HepG2 (cell line): ENCODE measurements at regions not wholly inside any gene's neighbourhood (a gene's known extent, or its start where the extent isn't known, plus 50 kb on each side); places are given as distances from the start of the nearest gene placed in this dataset.

Source experiments
- ATAC-seq: fragments of 200-7000 bp; cut with Tn5 transposase; 3 replicates; pipeline ENCODE4 v1.9.1; 2020; ENCODE audit warnings: mild to moderate bottlenecking, moderate library complexity
- BruUV-seq: library from RNA; stranded (reverse); fragments of 400-500 nt; replicated peaks from 2 replicates; lab custom pipeline; 2021; lab: Mats Ljungman, UMichigan
- CTCF ChIA-PET: fragments of 300-600 bp; formaldehyde crosslinking; extraction: SDS; loops from one replicate; lab custom pipeline; 2021; ENCODE audit warnings: low total read pairs, inconsistent platforms, low intra/inter-chr PET ratio; lab: Yijun Ruan, JAX
- POLR2A ChIA-PET: fragments of 350-600 bp; sonication (Branson Sonifier 250); formaldehyde crosslinking; loops from one replicate; lab custom pipeline; 2020; ENCODE audit warnings: antibody characterized with exemption, inconsistent platforms; lab: Yijun Ruan, JAX
- DNase-seq: peaks from one replicate; pipeline ENCODE4 v3.0.0-alpha.2; 2015; ENCODE audit warnings: low spot score
- FAIRE-seq: peaks from 3 replicates; lab custom pipeline; 2011; peaks lifted over from hg19 to GRCh38; lab: Jason Lieb, UNC
- H2AFZ ChIP-seq: one replicate; pipeline ENCODE4 v1.6.1; 2011; ENCODE audit warnings: low read length, inconsistent platforms
- H3K27ac ChIP-seq: fragments of 300-600 bp; 3 replicates; pipeline ENCODE4 v1.8.0; 2011; ENCODE audit warnings: mixed run types, mild to moderate bottlenecking, mixed read lengths, low read length, inconsistent platforms; ENCODE audit not compliant: insufficient read depth; ENCODE audit errors: extremely low read length
- H3K27me3 ChIP-seq, 2 experiments: fragments of 200-600 bp in 1 of 2; 2 replicates in 1 of 2; 3 replicates in 1 of 2; pipeline versions ENCODE4 v1.6.0 to v1.8.0; 2011; ENCODE audit warnings: low read length in 2 of 2, mild to moderate bottlenecking in 2 of 2, moderate library complexity in 2 of 2, inconsistent platforms in 1 of 2; ENCODE audit not compliant: insufficient read depth in 2 of 2, control insufficient read depth in 1 of 2
- H3K36me3 ChIP-seq, 2 experiments: fragments of 200-600 bp in 1 of 2; replicated peaks in 1 of 2; 2 replicates in 1 of 2; 3 replicates in 1 of 2; pipeline versions ENCODE4 v1.5.1 to v1.8.0; 2011; ENCODE audit warnings: low read length in 2 of 2, inconsistent platforms in 1 of 2; ENCODE audit not compliant: insufficient read depth in 2 of 2, control insufficient read depth in 1 of 2
- H3K4me1 ChIP-seq: 2 replicates; pipeline ENCODE4 v1.5.1; 2012; ENCODE audit warnings: low read length, inconsistent platforms; ENCODE audit not compliant: insufficient read depth
- H3K4me2 ChIP-seq: 2 replicates; pipeline ENCODE4 v1.6.0; 2011; ENCODE audit warnings: low read depth, low read length, inconsistent platforms
- H3K4me3 ChIP-seq, 3 experiments: fragments of 200-600 bp in 1 of 3; sonication (generic), shearing (Covaris generic) in 1 of 3; replicated peaks in 1 of 3; 2 replicates each; pipeline ENCODE4 v1.5.1; 2011 to 2016; ENCODE audit warnings: low read length in 3 of 3, inconsistent platforms in 2 of 3, low read depth in 2 of 3, mild to moderate bottlenecking in 2 of 3, control low read depth in 1 of 3, mixed read lengths in 1 of 3; ENCODE audit not compliant: insufficient read depth in 1 of 3
- H3K79me2 ChIP-seq: one replicate; pipeline ENCODE4 v1.6.1; 2011; ENCODE audit warnings: low read length, inconsistent platforms; ENCODE audit not compliant: insufficient read depth
- H3K9ac ChIP-seq: 2 replicates; pipeline ENCODE4 v1.6.0; 2011; ENCODE audit warnings: mild to moderate bottlenecking, low read depth, low read length, inconsistent platforms; ENCODE audit not compliant: insufficient read depth
- H3K9me3 ChIP-seq: 2 replicates; pipeline ENCODE4 v1.5.1; 2012; ENCODE audit warnings: mild to moderate bottlenecking, low read length
- H4K20me1 ChIP-seq: 2 replicates; pipeline ENCODE4 v1.6.0; 2011; ENCODE audit warnings: inconsistent platforms, mild to moderate bottlenecking, low read length, moderate library complexity; ENCODE audit not compliant: insufficient read depth
- CERS6 ChIP-seq: sonication (generic); formaldehyde crosslinking; IDR thresholded peaks from 2 replicates; pipeline ENCODE4 v1.5.0; 2020; ENCODE audit warnings: missing genetic modification reagents
- HES4 ChIP-seq: sonication (generic); formaldehyde crosslinking; IDR thresholded peaks from 2 replicates; pipeline ENCODE4 v1.9.0; 2021; ENCODE audit warnings: mild to moderate bottlenecking, missing genetic modification reagents, borderline replicate concordance
- HMGXB3 ChIP-seq: sonication (generic); formaldehyde crosslinking; IDR thresholded peaks from 2 replicates; pipeline ENCODE4 v1.4.0; 2020; ENCODE audit warnings: missing genetic modification reagents, borderline replicate concordance
- LBX2 ChIP-seq: sonication (generic); formaldehyde crosslinking; IDR thresholded peaks from 2 replicates; pipeline ENCODE4 v1.5.0; 2020; ENCODE audit warnings: missing genetic modification reagents, mild to moderate bottlenecking, borderline replicate concordance
- NR2F1 ChIP-seq, 2 experiments: fragments of 450-650 bp in 1 of 2; formaldehyde crosslinking in 1 of 2; IDR thresholded peaks; 2 replicates each; pipeline versions ENCODE4 v1.5.0 to v1.6.1; 2016 to 2020; ENCODE audit warnings: mild to moderate bottlenecking in 1 of 2, missing compliant biosample characterization in 1 of 2, missing genetic modification reagents in 1 of 2, moderate library complexity in 1 of 2
- SIN3A ChIP-seq: IDR thresholded peaks from 2 replicates; pipeline ENCODE4 v1.6.1; 2011; ENCODE audit warnings: low read depth, mild to moderate bottlenecking, control low read depth, low read length, borderline replicate concordance
- SMC3 ChIP-seq: IDR thresholded peaks from 2 replicates; pipeline ENCODE4 v1.6.1; 2011; ENCODE audit warnings: low read length, improper control_type of control experiment
- SUZ12 ChIP-seq: fragments of 150-350 bp; IDR thresholded peaks from 2 replicates; pipeline ENCODE4 v1.6.1; 2014; ENCODE audit warnings: low read depth, low read length
- ZNF12 ChIP-seq: sonication (generic); formaldehyde crosslinking; IDR thresholded peaks from 2 replicates; pipeline ENCODE4 v1.5.0; 2020; ENCODE audit warnings: missing genetic modification reagents
- ZNF549 ChIP-seq: sonication (generic); formaldehyde crosslinking; IDR thresholded peaks from 2 replicates; pipeline ENCODE4 v1.5.0; 2020; ENCODE audit warnings: missing genetic modification reagents
- ZNF788 ChIP-seq: sonication (generic); formaldehyde crosslinking; IDR thresholded peaks from 2 replicates; pipeline ENCODE4 v1.5.0; 2020; ENCODE audit warnings: mild to moderate bottlenecking, missing genetic modification reagents, borderline replicate concordance
- WGBS: methylation state at CpG from one replicate; pipeline ENCODE4 v1.1.6; 2017; ENCODE audit warnings: low lambda C conversion rate; 5-methylcytosine and 5-hydroxymethylcytosine counted together
- in situ Hi-C: cut with HindIII; loops from 2 replicates; pipeline ENCODE4 v1.10.0; 2017; ENCODE audit warnings: low pct_unique_long_range_greater_than_20kb; ENCODE audit not compliant: extremely low pct_ligation_motif_present
- intact Hi-C: fragments of 100-400 bp; cut with micrococcal nuclease; formaldehyde crosslinking; loops from one replicate; pipeline ENCODE4 v1.10.0; 2022; ENCODE audit not compliant: unreplicated experiment

- TF ChIP-seq SUZ12 (no peak), ZNF12 (no peak), SMC3 (no peak)
- TF ChIP-seq, all 625 proteins: peak for 0
Measured at GRCh38 chr3:43214616-43215015, 71.7 kb upstream of the SNRK start (continued).

- no peaks in the 10 kb centered on the region for H4K20me1 ChIP-seq
- no peak for FAIRE-seq
- ATAC-seq = no peak
- H3K36me3 ChIP-seq = no peaks in the 10 kb centered on the region
- no peak overlapping the region for H3K9ac ChIP-seq
- 0% methylated on average over 1 of the region's 1 CpG for WGBS
- DNase-seq = no peak
- intact Hi-C loops = no loop called here
- no TSS peak for BruUV-seq
- H3K9me3 ChIP-seq = no peaks in the 10 kb centered on the region
- H3K4me1 ChIP-seq = peaks cover 5% of the 10 kb centered on the region; the same call in 1 of the 2 replicates
- POLR2A ChIA-PET = no interaction called here
- CTCF ChIA-PET = no interaction called here
- H3K27ac ChIP-seq = no peak overlapping the region
- no peaks in the 10 kb centered on the region for H3K79me2 ChIP-seq
- no peak overlapping the region for H2AFZ ChIP-seq
- H3K27me3 ChIP-seq = peaks cover 0 to 20% of the 10 kb centered on the region in 2 experiments; a peak in 1 of 5 replicates
- H3K4me3 ChIP-seq = no peak overlapping the region
- in situ Hi-C loops = no loop called here
- TF ChIP-seq ZNF549 (CRISPR knock-in tag) (no peak), HES4 (CRISPR knock-in tag) (no peak), ZNF788 (no peak), NR2F1 (CRISPR knock-in tag; IDR thresholded peaks at IDR 0.05) (no peak), SIN3A (no peak), CERS6 (CRISPR knock-in tag) (no peak), HMGXB3 (CRISPR knock-in tag) (no peak), LBX2 (CRISPR knock-in tag) (no peak)
- no peak overlapping the region for H3K4me2 ChIP-seq
Measured at GRCh38 chr3:43213631-43214030, 72.7 kb upstream of the SNRK start.
